ENCODE measurements at regions not wholly inside any gene's neighbourhood (a gene's known extent, or its start where the extent isn't known, plus 50 kb on each side); places are given as distances from the start of the nearest gene placed in this dataset.
"Not testable (repeated sequence)": the region's sequence is repeated elsewhere in the genome, so short reads cannot be mapped to it uniquely, and the experiment has no call there.

GRCh38 chr1:148432318-148432717 lies 50.8 kb downstream of the PPIAL4G start:
- DNase-seq, result not testable (repeated sequence)

GRCh38 chr1:148429856-148430255 lies 53.2 kb downstream of the PPIAL4G start:
- not testable (repeated sequence) for DNase-seq

- DNase-seq, result not testable (repeated sequence)
These were observed 56.0 kb downstream of the PPIAL4G start for GRCh38 chr1:148426940-148427611.

- not testable (repeated sequence) for DNase-seq
These were observed 56.7 kb downstream of the PPIAL4G start for GRCh38 chr1:148426385-148426784.

- not testable (repeated sequence) for DNase-seq
These were observed 58.7 kb downstream of the PPIAL4G start for GRCh38 chr1:148424143-148425003.

GRCh38 chr1:148422921-148423320 lies 60.2 kb downstream of the PPIAL4G start:
- not testable (repeated sequence) for DNase-seq

- DNase-seq, result not testable (repeated sequence)
These were observed 65.9 kb downstream of the PPIAL4G start for GRCh38 chr1:148417241-148417640.

- DNase-seq, result not testable (repeated sequence)
These were observed 69.7 kb downstream of the PPIAL4G start for GRCh38 chr1:148413385-148413784.

GRCh38 chr1:148404786-148405568 lies 78.1 kb downstream of the PPIAL4G start:
- not testable (repeated sequence) for DNase-seq

GRCh38 chr1:148403925-148404324 lies 79.2 kb downstream of the PPIAL4G start:
- DNase-seq, result not testable (repeated sequence)

- not testable (repeated sequence) for DNase-seq
These were observed 80.0 kb downstream of the PPIAL4G start for GRCh38 chr1:148403085-148403456.

GRCh38 chr1:148402152-148403084 lies 80.7 kb downstream of the PPIAL4G start:
- DNase-seq, result not testable (repeated sequence)

GRCh38 chr1:148397516-148397915 lies 85.6 kb downstream of the PPIAL4G start:
- not testable (repeated sequence) for DNase-seq

- not testable (repeated sequence) for DNase-seq
These were observed 90.6 kb downstream of the PPIAL4G start for GRCh38 chr1:148392505-148392904.

GRCh38 chr1:148391323-148391722 lies 91.8 kb downstream of the PPIAL4G start:
- not testable (repeated sequence) for DNase-seq

GRCh38 chr1:148389027-148389339 lies 94.1 kb downstream of the PPIAL4G start:
- no peak for DNase-seq

- no peak for DNase-seq
These were observed 94.7 kb downstream of the PPIAL4G start for GRCh38 chr1:148388260-148389026.

- DNase-seq, result not testable (repeated sequence)
These were observed 95.2 kb downstream of the PPIAL4G start for GRCh38 chr1:148387949-148388259.

GRCh38 chr1:148387122-148387948 lies 95.8 kb downstream of the PPIAL4G start:
- not testable (repeated sequence) for DNase-seq

- no peak for DNase-seq
These were observed 96.5 kb downstream of the PPIAL4G start for GRCh38 chr1:148386617-148387016.

GRCh38 chr1:148386031-148386398 lies 97.1 kb downstream of the PPIAL4G start:
- DNase-seq, result not testable (repeated sequence)

Measured in NCI-H2107 (cell line).